ENCODE measurements at regions not wholly inside any gene's neighbourhood (a gene's known extent, or its start where the extent isn't known, plus 50 kb on each side); places are given as distances from the start of the nearest gene placed in this dataset.

DNA sequence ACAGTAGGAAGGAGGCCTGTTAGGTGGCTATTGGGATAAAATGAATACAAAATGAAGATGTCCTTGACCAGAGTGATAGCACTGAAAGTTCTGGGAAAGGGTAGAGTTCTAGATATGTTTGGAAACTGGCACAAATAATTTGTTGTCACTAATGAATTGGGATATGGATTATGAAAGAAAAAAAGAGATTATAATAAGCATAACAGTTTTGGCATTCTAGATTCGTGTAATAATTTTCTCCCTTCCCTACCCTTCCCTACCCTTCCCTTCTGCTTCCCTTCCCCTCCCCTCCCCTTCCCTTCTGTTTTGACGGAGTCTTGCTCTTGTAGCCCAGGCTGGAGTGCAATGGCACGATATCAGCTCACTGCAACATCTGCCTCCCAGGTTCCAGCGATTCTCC, 271.0 kb upstream of the PRR20A start:
- H3K4me1 ChIP-seq (ENCODE audit: control insufficient read depth, low read depth, low read length), result no peaks in the 10 kb centered on the region

DNA sequence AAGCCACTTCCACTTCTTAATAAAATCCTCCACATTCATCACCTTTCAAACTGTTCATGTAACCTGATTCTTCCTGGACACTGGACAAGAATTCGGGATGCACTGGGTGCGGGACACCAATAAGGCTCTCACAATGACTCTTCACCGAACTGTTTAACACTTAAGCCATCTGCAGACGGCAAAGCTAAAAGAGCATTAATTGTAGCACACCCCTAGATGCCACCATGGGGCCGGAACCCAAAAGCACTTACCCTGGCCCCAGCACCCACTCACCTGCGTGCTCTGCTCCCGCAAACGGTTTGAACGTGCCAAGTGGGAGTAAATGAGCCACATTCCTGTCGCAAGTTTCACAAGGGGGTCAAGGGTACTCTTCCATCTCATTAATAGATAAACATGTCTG, 254.3 kb upstream of the PRR20A start:
- Histone ChIP-seq H3K9ac (ENCODE audit: low read length) (no peak overlapping the region), H3K27me3 (ENCODE audit: control insufficient read depth, insufficient read depth, low read length) (no peaks in the 10 kb centered on the region), H3K9me3 (ENCODE audit: control insufficient read depth, low read depth, low read length) (no peaks in the 10 kb centered on the region), H3K4me3 (ENCODE audit: low read length) (no peak overlapping the region), H3K4me1 (ENCODE audit: control insufficient read depth, low read depth, low read length) (no peaks in the 10 kb centered on the region), H3K36me3 (ENCODE audit: control insufficient read depth, low read depth, low read length) (no peaks in the 10 kb centered on the region), H3K27ac (ENCODE audit: low read length) (no peak overlapping the region)

More for the DNA sequence above, 271.0 kb upstream of the PRR20A start:
- no peaks in the 10 kb centered on the region for H3K36me3 ChIP-seq (ENCODE audit: control insufficient read depth, low read depth, low read length)
- no peaks in the 10 kb centered on the region for H3K9me3 ChIP-seq (ENCODE audit: control insufficient read depth, low read depth, low read length)
- H3K9ac ChIP-seq (ENCODE audit: low read length), result no peak overlapping the region
- H3K27me3 ChIP-seq (ENCODE audit: control insufficient read depth, insufficient read depth, low read length), result no peaks in the 10 kb centered on the region
- no peak overlapping the region for H3K27ac ChIP-seq (ENCODE audit: low read length)
- H3K4me3 ChIP-seq (ENCODE audit: low read length), result no peak overlapping the region

DNA sequence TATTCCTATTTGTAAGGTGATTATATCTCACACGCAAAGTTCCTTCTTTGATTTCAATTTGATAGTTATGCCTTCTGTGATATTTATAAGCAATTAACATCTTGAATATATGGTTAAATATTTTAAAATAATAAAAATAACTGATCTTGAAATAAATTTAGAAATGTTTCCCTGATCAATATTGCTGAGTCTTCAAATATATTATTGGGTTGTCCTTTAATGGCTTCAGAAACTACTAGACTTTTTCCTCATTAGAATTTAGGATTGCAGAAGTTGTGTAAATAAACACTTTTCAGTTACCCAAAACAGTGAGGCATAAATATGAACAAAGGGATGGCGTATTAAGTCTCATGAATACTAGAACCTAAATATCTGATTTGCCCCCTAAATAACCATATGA, 252.3 kb upstream of the PRR20A start:
- no peaks in the 10 kb centered on the region for H3K27me3 ChIP-seq (ENCODE audit: control insufficient read depth, insufficient read depth, low read length)
- no peak overlapping the region for H3K4me3 ChIP-seq (ENCODE audit: low read length)
- no peaks in the 10 kb centered on the region for H3K9me3 ChIP-seq (ENCODE audit: control insufficient read depth, low read depth, low read length)
- H3K4me1 ChIP-seq (ENCODE audit: control insufficient read depth, low read depth, low read length), result no peaks in the 10 kb centered on the region
- no peak overlapping the region for H3K27ac ChIP-seq (ENCODE audit: low read length)
- H3K9ac ChIP-seq (ENCODE audit: low read length), result no peak overlapping the region
- H3K36me3 ChIP-seq (ENCODE audit: control insufficient read depth, low read depth, low read length), result no peaks in the 10 kb centered on the region

DNA sequence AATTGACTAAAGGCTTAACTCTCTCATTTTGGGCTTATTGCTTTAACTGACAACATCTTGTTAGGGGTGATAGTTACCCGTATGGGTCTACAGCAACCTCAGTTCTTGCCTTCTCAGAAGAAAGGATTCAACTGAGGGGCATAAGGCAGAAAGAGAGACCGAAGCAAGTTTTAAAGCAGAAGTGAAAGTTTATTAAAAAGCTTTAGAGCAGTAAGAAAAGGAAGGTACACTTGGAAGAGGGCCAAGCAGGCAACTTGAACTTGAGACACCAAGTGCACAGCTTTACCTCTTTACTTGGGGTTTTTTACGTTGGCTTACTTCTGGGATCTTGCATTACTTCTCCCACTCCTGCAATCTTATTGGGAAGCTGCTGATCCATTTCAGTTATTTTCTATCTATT, 246.9 kb upstream of the PRR20A start:
- H3K27ac ChIP-seq (ENCODE audit: low read length), result no peak overlapping the region
- H3K36me3 ChIP-seq (ENCODE audit: control insufficient read depth, low read depth, low read length), result no peaks in the 10 kb centered on the region
- H3K9me3 ChIP-seq (ENCODE audit: control insufficient read depth, low read depth, low read length), result no peaks in the 10 kb centered on the region
- H3K4me1 ChIP-seq (ENCODE audit: control insufficient read depth, low read depth, low read length), result no peaks in the 10 kb centered on the region
- H3K4me3 ChIP-seq (ENCODE audit: low read length), result no peak overlapping the region
- no peak overlapping the region for H3K9ac ChIP-seq (ENCODE audit: low read length)
- no peaks in the 10 kb centered on the region for H3K27me3 ChIP-seq (ENCODE audit: control insufficient read depth, insufficient read depth, low read length)

DNA sequence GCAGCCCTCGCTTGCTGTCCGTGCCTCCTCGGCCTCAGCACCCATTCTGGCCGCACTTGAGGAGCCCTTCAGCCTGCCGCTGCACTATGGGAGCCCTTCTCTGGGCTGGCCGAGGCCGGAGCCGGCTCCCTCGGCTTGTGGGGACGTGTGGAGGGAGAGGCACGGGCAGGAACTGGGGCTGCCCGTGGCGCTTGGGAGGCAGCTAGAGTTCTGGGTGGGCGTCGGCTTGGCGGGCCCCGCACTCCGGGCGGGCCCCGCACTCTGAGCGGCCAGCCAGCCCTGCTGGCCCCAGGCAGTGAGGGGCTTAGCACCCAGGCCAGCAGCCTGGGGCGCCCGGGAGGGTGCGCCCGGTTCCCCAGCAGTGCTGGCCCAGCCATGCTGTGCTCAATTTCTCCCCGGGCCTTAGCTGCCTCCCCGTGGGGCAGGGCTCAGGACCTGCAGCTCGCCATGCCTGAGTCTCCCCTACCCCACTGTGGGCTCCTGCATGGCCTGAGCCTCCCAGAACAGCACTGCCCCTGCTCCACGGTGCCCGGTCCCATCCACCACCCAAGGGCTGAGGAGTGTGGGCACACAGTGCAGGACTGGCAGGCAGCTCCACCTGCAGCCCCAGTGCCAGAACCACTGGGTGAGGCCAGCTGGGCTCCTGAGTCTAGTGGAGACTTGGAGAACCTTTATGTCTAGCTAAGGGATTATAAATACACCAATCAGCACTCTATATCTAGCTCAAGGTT, 240.0 kb upstream of the PRR20A start:
- Histone ChIP-seq H3K9me3 (ENCODE audit: control insufficient read depth, low read depth, low read length) (peaks cover 4% of the 10 kb centered on the region), H3K27ac (ENCODE audit: low read length) (no peak overlapping the region), H3K4me1 (ENCODE audit: control insufficient read depth, low read depth, low read length) (no peaks in the 10 kb centered on the region), H3K4me3 (ENCODE audit: low read length) (no peak overlapping the region), H3K27me3 (ENCODE audit: control insufficient read depth, insufficient read depth, low read length) (no peaks in the 10 kb centered on the region), H3K36me3 (ENCODE audit: control insufficient read depth, low read depth, low read length) (no peaks in the 10 kb centered on the region), H3K9ac (ENCODE audit: low read length) (no peak overlapping the region)

DNA sequence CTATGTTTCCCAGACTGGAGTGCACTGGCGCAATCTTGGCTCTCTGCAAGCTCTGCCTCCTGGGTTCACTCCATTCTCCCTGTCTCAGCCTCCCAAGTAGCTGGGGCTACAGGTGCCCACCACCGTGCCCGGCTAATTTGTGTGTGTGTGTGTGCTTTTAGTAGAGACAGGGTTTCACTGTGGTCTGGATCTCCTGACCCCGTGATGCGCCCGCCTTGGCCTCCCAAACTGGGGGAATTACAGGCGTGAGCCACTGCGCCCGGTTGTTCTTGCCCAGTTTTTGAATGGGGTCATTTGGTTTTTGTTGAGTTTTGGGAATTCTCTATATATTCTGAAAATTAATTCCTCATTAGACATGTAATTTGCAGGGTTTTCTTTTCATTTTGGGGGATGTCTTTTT, 238.4 kb upstream of the PRR20A start:
- no peak overlapping the region for H3K27ac ChIP-seq (ENCODE audit: low read length)
- H3K27me3 ChIP-seq (ENCODE audit: control insufficient read depth, insufficient read depth, low read length), result no peaks in the 10 kb centered on the region
- H3K4me1 ChIP-seq (ENCODE audit: control insufficient read depth, low read depth, low read length), result no peaks in the 10 kb centered on the region
- no peaks in the 10 kb centered on the region for H3K36me3 ChIP-seq (ENCODE audit: control insufficient read depth, low read depth, low read length)
- peaks cover 4% of the 10 kb centered on the region for H3K9me3 ChIP-seq (ENCODE audit: control insufficient read depth, low read depth, low read length)
- no peak overlapping the region for H3K4me3 ChIP-seq (ENCODE audit: low read length)
- H3K9ac ChIP-seq (ENCODE audit: low read length), result no peak overlapping the region

DNA sequence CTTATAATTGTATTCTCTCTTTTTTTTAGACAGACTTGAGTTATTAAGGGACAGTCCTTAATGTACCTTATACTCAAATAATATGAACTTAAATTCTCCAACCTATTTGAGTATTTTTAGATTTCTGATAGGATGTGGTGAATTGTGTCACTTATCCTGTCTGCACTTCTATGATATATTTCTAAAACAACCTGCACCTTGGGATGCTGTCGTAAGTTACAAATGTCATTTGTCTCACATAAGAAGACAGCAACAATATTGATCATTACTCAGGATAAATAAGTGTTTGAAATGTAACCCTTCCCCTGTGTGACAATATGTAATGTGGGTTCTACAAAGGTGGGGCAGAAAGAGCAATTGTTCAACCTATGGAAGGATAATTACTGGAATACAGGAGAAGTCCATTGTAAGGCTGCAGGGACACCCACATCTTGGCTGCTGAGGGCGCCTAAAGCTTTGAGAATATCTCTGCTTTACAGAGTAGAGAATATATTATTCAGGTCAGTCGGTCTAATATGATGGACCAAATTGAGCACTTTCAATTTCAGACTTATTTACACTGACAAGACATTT, 236.9 kb upstream of the PRR20A start:
- H3K4me1 ChIP-seq (ENCODE audit: control insufficient read depth, low read depth, low read length), result no peaks in the 10 kb centered on the region
- H3K9ac ChIP-seq (ENCODE audit: low read length), result no peak overlapping the region
- no peak overlapping the region for H3K4me3 ChIP-seq (ENCODE audit: low read length)
- no peaks in the 10 kb centered on the region for H3K36me3 ChIP-seq (ENCODE audit: control insufficient read depth, low read depth, low read length)
- H3K27ac ChIP-seq (ENCODE audit: low read length), result no peak overlapping the region
- H3K9me3 ChIP-seq (ENCODE audit: control insufficient read depth, low read depth, low read length), result peaks cover 4% of the 10 kb centered on the region
- H3K27me3 ChIP-seq (ENCODE audit: control insufficient read depth, insufficient read depth, low read length), result no peaks in the 10 kb centered on the region

DNA sequence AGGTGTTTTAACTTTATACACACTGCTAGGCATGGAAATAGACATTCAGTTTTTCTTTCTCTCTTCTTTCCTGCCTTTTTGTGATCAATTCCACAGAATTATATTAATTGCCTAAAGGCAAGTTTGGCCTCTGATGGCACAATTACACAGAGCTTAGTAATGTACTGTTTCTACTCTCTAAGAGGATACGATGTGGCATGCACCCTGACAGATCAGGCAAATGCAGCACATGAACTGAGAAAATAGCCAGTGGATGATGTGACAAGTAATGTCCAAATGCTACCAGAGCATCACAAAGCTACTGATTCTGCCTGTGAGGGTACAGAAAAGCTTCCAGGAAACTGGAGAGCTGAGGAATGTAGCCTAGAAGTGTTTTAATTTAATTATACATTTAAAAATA, 233.8 kb upstream of the PRR20A start:
- Histone ChIP-seq H3K4me1 (ENCODE audit: control insufficient read depth, low read depth, low read length) (no peaks in the 10 kb centered on the region), H3K27ac (ENCODE audit: low read length) (no peak overlapping the region), H3K4me3 (ENCODE audit: low read length) (no peak overlapping the region), H3K9ac (ENCODE audit: low read length) (no peak overlapping the region), H3K36me3 (ENCODE audit: control insufficient read depth, low read depth, low read length) (no peaks in the 10 kb centered on the region), H3K27me3 (ENCODE audit: control insufficient read depth, insufficient read depth, low read length) (no peaks in the 10 kb centered on the region), H3K9me3 (ENCODE audit: control insufficient read depth, low read depth, low read length) (no peaks in the 10 kb centered on the region)

DNA sequence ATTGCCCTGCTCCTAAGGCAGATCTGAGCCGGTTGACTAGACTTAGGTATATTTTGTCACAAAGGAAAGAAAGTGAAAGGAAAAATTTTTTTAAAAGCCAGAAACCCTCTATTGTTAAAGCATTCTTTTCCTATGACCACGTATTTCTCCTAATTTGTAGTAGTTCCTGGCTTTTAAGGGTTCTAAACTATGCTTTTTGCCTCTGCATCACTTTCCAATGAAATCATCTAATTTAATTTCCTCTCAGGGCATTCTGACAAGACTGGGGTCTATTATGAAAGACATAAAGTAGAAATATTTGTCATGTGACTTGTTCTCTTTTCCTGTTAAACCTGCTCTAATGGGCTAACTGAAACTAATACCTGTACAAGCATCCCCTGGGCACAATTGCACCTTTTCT, 233.0 kb upstream of the PRR20A start:
- Histone ChIP-seq H3K27me3 (ENCODE audit: control insufficient read depth, insufficient read depth, low read length) (no peaks in the 10 kb centered on the region), H3K4me1 (ENCODE audit: control insufficient read depth, low read depth, low read length) (no peaks in the 10 kb centered on the region), H3K36me3 (ENCODE audit: control insufficient read depth, low read depth, low read length) (no peaks in the 10 kb centered on the region), H3K9ac (ENCODE audit: low read length) (no peak overlapping the region), H3K27ac (ENCODE audit: low read length) (no peak overlapping the region), H3K9me3 (ENCODE audit: control insufficient read depth, low read depth, low read length) (no peaks in the 10 kb centered on the region), H3K4me3 (ENCODE audit: low read length) (no peak overlapping the region)

DNA sequence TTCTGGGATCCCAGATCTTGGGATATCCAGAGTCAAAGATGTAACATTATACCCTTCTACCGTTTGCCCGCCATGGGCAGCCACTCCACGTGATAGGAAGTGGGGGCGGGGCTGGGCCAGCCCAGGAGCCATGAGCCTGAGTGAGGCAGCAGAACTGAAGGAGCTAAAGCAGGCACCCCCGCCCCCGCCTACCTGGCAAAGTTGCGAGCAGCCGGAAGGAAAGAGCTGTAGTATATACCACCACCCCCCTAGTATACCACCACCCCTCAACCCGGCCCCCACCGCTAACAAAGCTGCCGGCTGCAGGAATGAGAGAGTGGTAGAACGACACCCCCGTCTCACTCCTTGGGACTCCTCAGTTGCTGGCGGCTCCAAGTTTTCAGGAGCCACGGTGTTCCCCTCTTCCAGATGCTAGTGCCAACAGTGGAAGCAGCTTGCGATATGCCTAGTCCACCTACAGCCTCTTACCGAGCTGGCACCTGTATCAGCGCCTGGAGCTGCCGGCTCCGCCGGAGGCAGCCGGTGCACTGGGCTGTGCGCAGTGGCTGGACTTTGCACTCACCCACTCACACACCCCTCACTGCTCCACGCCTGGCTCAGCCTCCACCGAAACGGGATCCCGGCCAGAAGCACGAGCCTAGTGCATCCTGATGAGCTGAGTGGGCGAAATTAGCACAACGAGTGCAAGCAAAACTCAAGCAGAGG, 230.7 kb upstream of the PRR20A start:
- no peak overlapping the region for H3K4me3 ChIP-seq (ENCODE audit: low read length)
- no peak overlapping the region for H3K27ac ChIP-seq (ENCODE audit: low read length)
- no peaks in the 10 kb centered on the region for H3K27me3 ChIP-seq (ENCODE audit: control insufficient read depth, insufficient read depth, low read length)
- no peaks in the 10 kb centered on the region for H3K9me3 ChIP-seq (ENCODE audit: control insufficient read depth, low read depth, low read length)
- H3K9ac ChIP-seq (ENCODE audit: low read length), result no peak overlapping the region
- no peaks in the 10 kb centered on the region for H3K4me1 ChIP-seq (ENCODE audit: control insufficient read depth, low read depth, low read length)
- H3K36me3 ChIP-seq (ENCODE audit: control insufficient read depth, low read depth, low read length), result no peaks in the 10 kb centered on the region

DNA sequence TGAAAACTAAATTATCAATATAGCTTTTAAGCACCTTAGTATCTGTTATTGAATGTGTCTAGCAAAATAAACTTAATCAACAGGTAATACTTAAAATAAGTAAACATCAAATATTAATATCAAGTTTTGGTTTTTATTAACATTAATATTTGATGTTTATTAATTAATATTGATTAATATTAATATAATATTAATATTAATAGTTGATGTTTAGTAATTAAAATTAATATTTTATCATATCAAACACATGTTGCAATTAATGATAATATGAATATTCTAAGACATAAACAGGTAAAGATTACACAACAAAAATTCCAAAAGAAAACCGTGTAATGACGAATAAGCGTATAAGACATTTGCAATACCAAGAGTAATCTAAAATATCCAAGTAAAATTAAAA, 222.8 kb upstream of the PRR20A start:
- Histone ChIP-seq H3K4me1 (ENCODE audit: control insufficient read depth, low read depth, low read length) (no peaks in the 10 kb centered on the region), H3K27me3 (ENCODE audit: control insufficient read depth, insufficient read depth, low read length) (no peaks in the 10 kb centered on the region), H3K36me3 (ENCODE audit: control insufficient read depth, low read depth, low read length) (no peaks in the 10 kb centered on the region), H3K9me3 (ENCODE audit: control insufficient read depth, low read depth, low read length) (no peaks in the 10 kb centered on the region), H3K9ac (ENCODE audit: low read length) (no peak overlapping the region), H3K4me3 (ENCODE audit: low read length) (no peak overlapping the region), H3K27ac (ENCODE audit: low read length) (no peak overlapping the region)
